AG04449 (cell line): ENCODE measurements at regions not wholly inside any gene's neighbourhood (a gene's known extent, or its start where the extent isn't known, plus 50 kb on each side); places are given as distances from the start of the nearest gene placed in this dataset.

ENCODE experiments used
- CTCF ChIA-PET: fragments of 350-600 bp; formaldehyde crosslinking; extraction: SDS; loops from one replicate; lab custom pipeline; 2021; ENCODE audit warnings: antibody characterized with exemption; lab: Yijun Ruan, JAX
- POLR2A ChIA-PET: fragments of 400-600, 350-600 bp; formaldehyde crosslinking; extraction: SDS; loops from one replicate; lab custom pipeline; 2020; ENCODE audit warnings: antibody characterized with exemption, inconsistent platforms; lab: Yijun Ruan, JAX
- DNase-seq: peaks from one replicate; pipeline ENCODE4 v3.0.0-alpha.2; 2010; ENCODE audit warnings: low read depth, low spot score
- H3K4me3 ChIP-seq: 2 replicates; pipeline ENCODE4 v1.5.1; 2011; ENCODE audit warnings: low read depth, mild to moderate bottlenecking, control low read depth, low read length
- CTCF ChIP-seq: IDR thresholded peaks from one replicate; pipeline ENCODE4 v1.5.1; 2011; ENCODE audit warnings: mild to moderate bottlenecking, moderate library complexity, low read length, control low read depth, inconsistent platforms; ENCODE audit not compliant: insufficient read depth; ENCODE audit errors: missing control alignments

- POLR2A ChIA-PET = interaction anchor here (2.1 kb wide), 1 partner anchor 16 kb away, joined by 4 read pairs; no protein-coding TSS in a partner anchor
- DNase-seq = no peak
- CTCF ChIA-PET = interaction anchor here (2.0 to 8.5 kb wide), 5 partner anchors 12 to 24 kb away, joined by 6 to 43 read pairs (median 12); no protein-coding TSS in a partner anchor
- TF ChIP-seq CTCF = no peak
- no peak overlapping the region for H3K4me3 ChIP-seq
These were observed 99.3 kb upstream of the CHD6 start for GRCh38 chr20:41717483-41717882.

GRCh38 chr20:41716911-41717310, 98.7 kb upstream of the CHD6 start:
- ChIA-PET CTCF (interaction anchor here (1.5 to 8.5 kb wide), 6 partner anchors 12 to 24 kb away, joined by 5 to 43 read pairs (median 10); no protein-coding TSS in a partner anchor), POLR2A (interaction anchor here (2.1 kb wide), 1 partner anchor 15 kb away, joined by 4 read pairs; no protein-coding TSS in a partner anchor)
- no peak overlapping the region for H3K4me3 ChIP-seq
- no peak for DNase-seq
- TF ChIP-seq CTCF = no peak

GRCh38 chr20:41716436-41716835, 98.3 kb upstream of the CHD6 start:
- TF ChIP-seq CTCF = no peak
- no peak overlapping the region for H3K4me3 ChIP-seq
- DNase-seq = peak; percentile 47
- ChIA-PET POLR2A (interaction anchor here (1.0 to 1.1 kb wide), 2 partner anchors 14 to 23 kb away, joined by 3 read pairs; no protein-coding TSS in a partner anchor), CTCF (interaction anchor here (1.5 to 8.5 kb wide), 6 partner anchors 13 to 23 kb away, joined by 5 to 43 read pairs (median 10); no protein-coding TSS in a partner anchor)

- no peak for TF ChIP-seq CTCF
- ChIA-PET POLR2A (interaction anchor here (1.0 to 1.1 kb wide), 2 partner anchors 14 to 22 kb away, joined by 3 read pairs; no protein-coding TSS in a partner anchor), CTCF (interaction anchor here (1.5 to 5.0 kb wide), 5 partner anchors 12 to 23 kb away, joined by 5 to 26 read pairs (median 11); no protein-coding TSS in a partner anchor)
- no peak overlapping the region for H3K4me3 ChIP-seq
- no peak for DNase-seq
These were observed 97.3 kb upstream of the CHD6 start for GRCh38 chr20:41715526-41715925.

GRCh38 chr20:41714030-41714429, 95.9 kb upstream of the CHD6 start:
- DNase-seq = no peak
- ChIA-PET POLR2A (no interaction called here), CTCF (interaction anchor here (2.0 to 5.0 kb wide), 4 partner anchors 10 to 24 kb away, joined by 7 to 26 read pairs (median 12); no protein-coding TSS in a partner anchor)
- no peak overlapping the region for H3K4me3 ChIP-seq
- TF ChIP-seq CTCF = no peak

GRCh38 chr20:41704896-41705295, 86.7 kb upstream of the CHD6 start:
- DNase-seq = no peak
- POLR2A ChIA-PET = no interaction called here
- H3K4me3 ChIP-seq = no peak overlapping the region
- CTCF ChIA-PET = interaction anchor here (1.7 to 2.5 kb wide), 2 partner anchors 9 to 1705 kb away, joined by 6 to 11 read pairs; no protein-coding TSS in a partner anchor
- TF ChIP-seq CTCF = no peak
